Inflammatory macrophage treated with lipopolysaccharide for 1 hour (primary cell): ENCODE measurements at regions not wholly inside any gene's neighbourhood (a gene's known extent, or its start where the extent isn't known, plus 50 kb on each side); places are given as distances from the start of the nearest gene placed in this dataset.
"Not testable (repeated sequence)": the region's sequence is repeated elsewhere in the genome, so short reads cannot be mapped to it uniquely, and the experiment has no call there.

ENCODE experiments used
- DNase-seq, 2 donors: peaks; one replicate each; pipeline ENCODE4 v3.0.0-alpha.2; 2020 to 2022

DNA sequence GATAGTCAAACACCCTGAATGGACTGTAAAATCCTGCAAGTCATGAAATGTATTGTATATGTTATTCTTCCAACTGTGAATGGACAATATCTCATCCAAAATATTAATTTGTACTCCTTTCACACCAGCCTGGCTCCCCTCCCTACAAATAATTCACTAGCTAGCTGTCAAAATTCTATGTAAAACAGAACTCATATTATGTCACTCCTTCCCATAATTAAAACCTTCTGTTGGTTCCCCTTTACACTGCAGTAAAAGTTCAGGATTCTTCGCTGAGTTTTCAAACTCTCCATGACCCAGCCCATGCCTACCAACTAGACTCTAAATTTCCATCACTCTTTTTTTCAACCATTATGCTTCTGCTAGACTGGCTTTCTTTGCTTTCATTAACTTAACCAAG, 857.1 kb downstream of the TAF11L14 start:
- no peak for DNase-seq

DNA sequence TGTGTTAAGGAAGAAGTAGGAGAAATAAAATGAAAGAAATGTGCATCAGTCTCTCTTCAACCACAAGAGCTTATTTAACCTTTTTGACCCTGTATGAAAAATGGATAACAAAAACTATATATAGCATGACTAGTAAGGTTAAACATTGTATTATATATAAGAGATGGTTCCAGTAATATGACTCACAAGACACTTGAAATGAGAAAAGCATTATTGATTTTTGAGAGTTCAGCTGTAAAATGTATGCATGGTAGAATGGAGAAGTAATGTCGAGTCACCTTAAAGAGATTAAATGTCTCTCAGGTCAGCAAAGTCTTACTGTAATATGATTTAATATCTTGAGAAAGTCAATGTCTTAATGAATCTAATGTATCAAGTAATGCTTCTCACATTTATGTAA, 860.9 kb downstream of the TAF11L14 start:
- DNase-seq: no peak

DNA sequence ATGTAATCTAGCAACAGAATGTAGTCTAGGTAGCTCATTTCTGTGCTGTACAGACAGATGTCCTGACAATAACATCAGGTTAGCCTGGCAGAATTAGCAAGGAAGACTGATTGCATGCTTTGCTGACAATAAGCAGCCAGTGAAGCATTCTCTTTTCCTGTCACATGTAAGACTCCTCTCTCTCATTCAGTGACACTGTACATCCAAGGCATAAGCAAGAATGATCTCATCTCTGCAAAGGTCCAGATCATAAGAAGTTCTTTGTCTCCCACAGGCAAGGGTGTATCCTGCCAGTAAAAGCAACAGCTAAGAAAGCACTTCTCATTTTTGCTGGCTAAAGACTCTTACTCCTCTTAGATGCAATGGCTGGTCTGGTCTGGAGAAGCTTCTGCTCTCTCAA, 861.8 kb downstream of the TAF11L14 start:
- no peak for DNase-seq

DNA sequence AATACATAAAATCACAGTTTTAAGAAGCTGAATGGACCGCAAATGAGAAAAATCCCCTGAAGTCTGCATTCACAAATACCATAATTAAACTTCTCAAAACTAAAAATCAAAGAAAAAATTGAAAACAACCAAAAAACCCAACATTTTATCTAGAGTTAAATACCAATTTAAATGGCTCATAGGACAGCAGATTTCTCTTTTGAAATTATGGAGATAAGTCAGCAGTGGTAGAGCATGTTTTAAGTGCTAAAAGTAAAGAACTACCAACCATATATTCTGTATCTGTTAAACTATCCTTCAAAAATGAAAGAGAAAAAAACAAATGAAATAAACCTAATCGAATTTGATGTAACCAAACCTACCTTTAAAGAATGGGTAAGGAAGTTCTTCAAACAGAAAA, 862.8 kb downstream of the TAF11L14 start:
- no peak for DNase-seq

DNA sequence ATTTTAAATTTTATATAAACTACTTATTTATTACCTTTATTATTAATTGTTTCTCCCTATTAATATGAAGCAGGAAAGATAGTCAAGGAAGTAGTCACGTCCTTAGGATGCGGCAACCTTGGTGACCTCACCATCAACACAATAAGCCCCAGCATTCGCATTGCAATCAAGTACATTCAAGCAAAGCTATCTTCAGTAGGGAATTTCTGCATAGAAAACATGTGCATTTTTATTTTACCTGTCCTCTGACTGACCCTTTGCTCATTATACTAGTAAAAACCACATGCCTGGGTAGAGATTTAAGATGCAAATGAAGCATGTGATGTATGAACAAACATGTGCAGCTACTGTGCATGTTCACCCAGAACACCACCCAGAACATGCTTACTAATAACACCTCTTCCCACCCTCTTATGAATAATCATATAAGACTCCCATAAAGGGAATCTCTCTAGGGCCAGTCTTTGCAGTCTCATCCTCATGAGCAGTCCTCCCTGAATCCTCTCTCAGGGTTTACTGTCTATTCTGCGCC, 869.6 kb downstream of the TAF11L14 start:
- DNase-seq: no peak

DNA sequence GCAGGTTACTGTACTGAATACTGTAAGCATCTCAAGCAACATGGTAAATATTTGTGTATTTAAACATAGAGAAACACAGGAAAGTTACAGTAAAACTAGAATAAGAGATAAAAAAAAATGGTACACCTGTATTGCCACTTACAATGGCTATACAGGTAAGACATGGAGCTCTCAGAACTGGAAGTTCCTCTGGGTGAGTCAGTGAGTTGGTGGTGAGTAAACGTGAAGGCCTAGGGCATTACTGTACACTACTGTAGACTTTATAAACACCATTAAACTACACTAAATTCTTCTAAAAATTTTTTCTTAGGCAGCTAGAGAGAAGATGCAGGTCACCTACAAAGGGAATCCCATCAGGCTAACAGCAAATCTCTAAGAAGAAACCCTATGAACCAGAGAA, 872.9 kb downstream of the TAF11L14 start:
- DNase-seq: no peak

DNA sequence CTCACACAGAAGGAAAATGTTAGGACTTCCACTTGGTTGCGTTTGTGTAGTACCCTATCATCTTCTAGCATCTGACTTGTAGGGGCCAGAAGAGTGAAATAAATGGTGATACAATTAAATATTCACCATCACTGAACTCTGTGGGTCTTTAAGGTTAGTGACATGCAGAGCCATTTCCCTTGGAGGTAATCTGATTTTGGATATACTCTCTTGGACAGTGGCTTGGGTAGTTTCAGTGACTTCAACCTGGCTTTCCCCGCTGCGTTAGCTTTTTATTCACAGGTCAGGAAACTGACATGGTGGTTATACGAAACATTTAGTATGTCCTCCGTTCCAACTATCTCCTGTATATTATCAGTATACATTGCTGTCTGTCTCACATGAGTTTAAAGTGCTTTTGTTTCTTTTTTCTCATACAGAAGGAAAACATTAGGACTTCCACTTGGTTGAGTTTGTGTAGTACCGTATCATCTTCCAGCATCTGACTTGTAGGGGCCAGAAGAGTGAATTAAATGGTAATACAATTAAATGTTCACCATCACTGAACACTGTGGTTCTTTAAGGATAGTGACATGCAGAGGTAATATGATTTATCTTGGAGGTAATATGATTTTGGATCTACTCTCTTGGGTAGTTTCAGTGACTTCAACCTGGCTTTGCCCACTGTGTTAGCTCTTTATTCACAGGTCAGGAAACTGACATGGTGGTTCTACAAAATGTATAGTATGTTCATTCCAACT, 883.6 kb downstream of the TAF11L14 start:
- no peak for DNase-seq

DNA sequence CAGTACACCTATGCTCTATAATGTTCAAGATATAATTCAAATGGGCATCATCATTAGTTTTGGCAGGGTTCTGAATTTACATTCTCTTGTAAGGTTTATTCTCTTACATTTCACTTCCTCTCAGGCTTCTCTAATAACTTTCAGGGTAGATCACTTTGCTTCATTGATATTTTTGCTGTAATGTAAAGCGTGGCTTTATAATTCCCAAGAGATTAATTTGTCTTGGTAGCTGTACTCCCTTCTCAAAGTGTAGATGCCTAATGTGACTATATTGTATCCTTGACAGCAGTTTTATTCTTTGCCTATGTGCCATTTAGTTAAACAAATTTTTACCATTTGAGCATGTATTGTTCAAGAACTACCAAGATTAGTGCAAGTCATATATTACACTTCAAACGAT, 889.1 kb downstream of the TAF11L14 start:
- DNase-seq: no peak

DNA sequence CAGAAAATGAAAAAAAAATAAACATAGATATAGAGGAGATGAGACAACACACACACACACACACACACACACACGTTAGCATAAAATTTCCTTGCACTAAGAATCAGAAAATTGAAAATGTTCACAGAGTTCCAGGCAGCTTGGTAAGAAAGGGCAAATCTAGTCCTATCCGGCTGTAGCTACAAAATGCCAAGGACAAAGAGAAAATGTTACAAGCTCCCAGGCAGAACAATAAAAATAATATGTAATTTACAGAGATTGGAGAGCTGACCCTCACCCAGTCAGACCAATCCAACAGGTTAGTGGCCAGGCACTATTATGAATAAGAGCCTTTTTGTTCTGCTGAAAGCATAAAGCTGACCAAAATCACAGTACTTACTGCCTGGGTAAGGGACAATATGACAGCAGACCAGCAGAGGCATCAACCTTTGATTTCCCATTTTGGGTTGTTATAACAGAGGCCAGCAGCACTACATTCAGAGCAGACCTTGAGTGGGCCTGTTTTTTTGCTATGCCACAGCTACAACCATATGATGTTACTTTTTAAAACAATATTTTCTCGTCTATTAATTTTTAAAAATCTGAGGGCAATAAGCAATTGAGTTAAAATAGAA, 892.6 kb downstream of the TAF11L14 start:
- no peak for DNase-seq

DNA sequence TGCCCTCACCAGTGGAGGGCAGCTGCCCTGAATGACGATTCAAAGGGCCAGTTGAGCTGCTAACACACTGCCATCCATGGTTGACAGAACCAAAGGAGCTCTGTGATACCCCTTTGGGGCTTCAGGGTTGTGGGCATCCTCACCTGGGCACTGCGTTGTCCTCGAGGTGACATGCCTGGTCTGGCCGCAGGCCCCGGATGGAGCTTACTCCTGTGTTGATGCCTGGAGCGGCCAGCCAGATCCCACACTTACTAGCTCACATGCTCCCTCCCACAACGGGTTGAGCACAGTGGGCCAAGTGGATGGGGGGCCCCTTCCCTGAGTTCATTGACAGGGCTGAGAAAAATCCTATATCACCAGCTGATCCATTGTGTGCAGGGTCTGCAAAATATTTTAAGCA, 898.9 kb downstream of the TAF11L14 start:
- DNase-seq: no peak

DNA sequence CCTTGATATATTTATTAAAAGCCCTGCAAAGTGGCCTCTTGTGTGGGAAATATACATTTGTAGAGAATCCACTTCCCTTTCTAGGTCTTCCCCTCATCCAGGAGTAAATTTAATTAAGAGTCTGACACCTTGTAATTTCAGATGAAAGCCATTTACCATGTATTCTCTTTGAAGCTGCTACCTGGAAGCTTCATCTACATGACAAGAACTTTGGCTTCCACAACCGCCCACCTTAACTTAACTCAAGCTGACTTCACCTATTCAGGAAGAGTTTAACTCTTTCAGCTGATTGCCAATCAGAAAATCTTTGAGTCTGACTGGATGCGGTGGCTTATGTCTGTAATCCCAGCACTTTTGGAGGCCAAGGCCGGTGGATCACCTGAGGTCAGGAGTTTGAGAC, 899.9 kb downstream of the TAF11L14 start:
- DNase-seq: no peak

DNA sequence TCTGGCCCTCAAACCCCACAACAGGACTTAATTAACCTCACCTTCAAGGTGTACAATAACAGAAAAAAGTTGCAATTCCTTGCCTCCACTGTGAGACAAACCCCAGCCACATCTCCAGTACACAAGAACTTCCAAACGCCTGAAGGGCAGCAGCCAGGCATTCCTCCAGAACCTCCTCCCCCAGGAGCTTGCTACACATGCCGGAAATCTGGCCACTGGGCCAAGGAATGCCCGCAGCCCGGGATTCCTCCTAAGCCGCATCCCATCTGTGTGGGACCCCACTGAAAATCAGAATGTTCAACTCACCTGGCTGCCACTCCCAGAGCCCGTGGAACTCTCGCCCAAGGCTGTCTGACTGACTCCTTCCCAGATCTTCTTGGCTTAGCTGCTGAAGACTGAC, 901.5 kb downstream of the TAF11L14 start:
- DNase-seq: not testable (repeated sequence)

DNA sequence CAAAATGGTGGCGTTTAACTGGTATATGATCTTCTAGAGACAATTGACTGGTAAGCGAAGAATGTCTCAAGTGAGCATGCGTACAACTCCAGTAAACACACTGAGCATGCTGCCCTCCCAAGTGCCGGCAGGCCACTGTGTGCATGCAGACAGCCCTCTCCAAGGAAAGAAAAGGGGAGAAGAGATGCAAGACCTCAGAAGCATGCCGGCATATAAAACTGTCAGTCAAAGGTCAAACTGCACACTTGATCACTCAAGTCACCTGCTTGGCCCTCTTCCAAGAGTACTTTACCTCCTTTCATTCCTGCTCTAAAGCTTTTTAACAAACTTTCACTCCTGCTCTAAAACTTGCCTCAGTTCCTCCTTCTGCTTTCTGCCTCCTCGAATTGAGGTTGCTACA, 910.2 kb downstream of the TAF11L14 start:
- no peak for DNase-seq

DNA sequence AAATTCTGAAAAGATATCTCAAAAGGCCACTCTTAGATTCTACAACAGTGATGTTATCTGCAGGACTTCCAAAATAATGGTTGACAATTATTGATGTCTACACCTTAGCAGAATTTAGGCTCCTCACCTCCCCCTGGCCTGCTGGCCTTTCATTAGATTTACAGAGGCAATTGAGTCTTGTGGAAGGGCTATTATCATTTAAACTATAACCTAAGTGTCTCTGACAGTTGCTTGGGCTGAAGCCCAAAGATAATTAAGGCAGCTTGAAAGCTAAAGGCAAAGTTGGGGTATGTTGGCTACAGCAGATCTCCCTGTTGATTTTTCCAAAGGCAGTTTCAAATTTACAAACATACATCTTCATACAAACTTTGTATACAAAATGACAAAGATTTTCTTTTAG, 912.3 kb downstream of the TAF11L14 start:
- DNase-seq: no peak

DNA sequence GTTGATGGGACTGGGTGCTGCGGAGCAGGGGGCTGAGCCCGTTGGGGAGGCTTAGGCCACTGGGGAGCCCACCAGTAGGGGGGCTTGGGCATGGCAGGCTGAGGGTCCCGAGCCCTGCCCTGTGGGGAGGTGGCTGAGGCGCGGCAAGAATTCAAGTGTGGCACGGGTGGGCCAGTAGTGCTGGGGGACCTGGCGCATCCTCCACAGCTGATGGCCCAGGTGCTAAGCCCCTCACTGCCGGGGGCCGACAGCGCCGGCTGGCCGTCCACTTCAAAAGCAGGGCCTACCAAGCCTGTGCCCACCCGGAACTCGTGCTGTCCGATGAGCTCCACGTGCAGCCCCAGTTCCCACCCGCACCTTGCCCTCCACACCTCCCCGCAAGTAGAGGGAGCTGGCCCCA, 917.5 kb downstream of the TAF11L14 start:
- DNase-seq: no peak

DNA sequence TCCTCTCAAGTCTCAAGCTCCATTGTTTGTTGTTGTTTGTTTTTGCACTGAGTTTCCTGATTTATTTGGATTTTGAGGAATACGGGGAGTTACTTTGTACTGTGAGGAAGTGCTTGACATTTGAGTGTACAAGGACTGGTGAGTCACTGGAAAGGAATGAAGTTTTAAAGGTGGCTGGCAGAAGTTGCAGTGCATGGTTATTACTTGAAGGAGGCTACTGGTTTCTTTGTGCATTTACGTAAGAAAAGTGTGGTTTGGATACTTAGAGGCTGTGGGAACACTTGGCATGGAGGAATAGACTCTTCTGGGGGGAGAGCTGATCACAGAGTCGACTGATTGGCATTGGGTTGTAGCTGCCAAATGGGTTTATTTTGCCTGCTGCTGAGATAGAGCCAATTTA, 919.0 kb downstream of the TAF11L14 start:
- no peak for DNase-seq

DNA sequence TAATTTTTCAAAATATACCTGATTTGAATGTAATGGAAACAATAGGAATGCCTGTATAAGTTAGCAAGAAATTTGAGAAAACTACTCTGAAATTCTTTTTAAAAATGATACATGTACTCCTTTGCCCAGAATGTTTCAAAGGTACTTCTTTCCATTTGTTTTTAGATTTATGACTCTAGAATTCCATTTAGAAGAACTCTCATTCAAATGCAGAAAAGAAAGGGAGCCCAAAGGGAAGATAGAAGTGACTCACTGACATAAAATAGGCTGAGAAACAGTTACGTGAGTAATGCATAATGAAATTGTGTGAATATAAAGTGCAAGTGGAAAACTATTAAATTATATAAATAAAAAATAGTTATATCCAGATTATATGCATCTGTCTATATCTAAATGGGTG, 926.3 kb downstream of the TAF11L14 start:
- no peak for DNase-seq

DNA sequence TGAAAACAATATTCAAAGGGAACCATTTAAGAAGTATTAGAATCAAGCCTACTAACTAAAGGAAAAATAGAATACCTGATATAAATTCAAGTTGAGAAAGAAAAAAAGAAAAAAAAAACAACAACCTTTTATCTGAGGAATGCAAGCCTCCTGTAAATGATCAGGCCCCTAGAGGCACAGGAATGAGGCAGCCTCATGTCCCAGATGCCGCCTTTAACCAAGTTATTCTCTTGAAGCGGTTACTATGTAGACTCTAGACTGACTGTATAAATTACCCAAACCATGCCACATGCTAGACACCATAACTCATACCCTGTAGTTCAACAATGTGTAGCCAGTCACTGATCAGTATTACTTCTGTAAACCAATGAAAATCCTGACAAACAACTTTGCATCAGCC, 929.6 kb downstream of the TAF11L14 start:
- no peak for DNase-seq

DNA sequence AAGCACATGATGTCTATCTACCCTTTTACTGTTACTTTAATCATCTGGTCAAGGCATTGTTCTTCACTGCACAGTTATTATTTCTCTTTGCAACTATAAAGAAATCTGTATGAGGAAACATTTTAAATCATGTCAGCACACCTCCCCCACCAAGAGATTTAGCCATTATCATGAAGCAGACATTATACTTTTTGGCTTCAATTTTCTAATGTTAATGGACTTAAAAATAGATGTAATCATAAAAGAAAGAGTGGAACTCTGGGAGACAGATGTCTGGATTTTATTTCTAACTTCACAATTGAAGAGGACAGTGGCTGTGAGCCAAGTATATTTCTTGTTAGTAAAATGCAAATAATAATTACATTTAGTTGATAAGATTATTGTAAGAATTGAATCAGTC, 932.4 kb downstream of the TAF11L14 start:
- no peak for DNase-seq

DNA sequence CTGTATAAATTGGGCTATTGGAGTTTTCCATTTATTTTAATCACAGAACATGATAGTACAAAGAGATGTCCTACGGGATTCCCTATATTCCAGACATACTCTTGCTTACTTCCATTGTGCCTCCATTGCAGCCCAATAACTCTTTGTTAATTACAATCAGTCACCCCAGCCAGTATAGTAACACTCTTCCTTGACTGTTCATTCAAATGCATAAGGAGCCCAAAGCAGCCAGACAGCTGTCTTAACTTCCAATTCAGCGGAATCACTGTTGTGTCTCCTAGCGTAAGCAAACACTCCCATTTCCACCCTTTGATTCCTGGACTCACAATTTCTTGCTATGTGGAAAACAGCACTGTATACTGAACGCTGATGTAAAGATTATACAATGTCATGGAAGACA, 942.3 kb downstream of the TAF11L14 start:
- no peak for DNase-seq

DNA sequence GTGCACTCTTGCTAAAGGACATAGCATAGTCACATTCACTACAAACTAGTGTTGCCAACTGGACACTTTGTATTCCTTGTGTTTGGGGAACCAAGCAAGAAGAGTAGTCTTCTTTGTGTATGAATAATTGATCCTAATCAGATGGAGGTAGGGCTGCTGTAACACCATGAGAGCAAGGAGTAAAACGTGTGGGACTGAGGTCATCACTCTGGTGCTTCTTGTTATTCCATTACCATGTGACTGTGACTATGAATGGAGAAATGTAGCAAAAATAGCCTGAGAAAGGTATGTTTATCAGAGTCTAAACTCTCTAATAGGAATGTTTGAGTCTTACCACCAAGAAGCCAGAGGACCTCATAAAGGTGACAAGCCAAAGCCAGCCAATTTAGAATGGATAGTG, 966.9 kb downstream of the TAF11L14 start:
- no peak for DNase-seq

DNA sequence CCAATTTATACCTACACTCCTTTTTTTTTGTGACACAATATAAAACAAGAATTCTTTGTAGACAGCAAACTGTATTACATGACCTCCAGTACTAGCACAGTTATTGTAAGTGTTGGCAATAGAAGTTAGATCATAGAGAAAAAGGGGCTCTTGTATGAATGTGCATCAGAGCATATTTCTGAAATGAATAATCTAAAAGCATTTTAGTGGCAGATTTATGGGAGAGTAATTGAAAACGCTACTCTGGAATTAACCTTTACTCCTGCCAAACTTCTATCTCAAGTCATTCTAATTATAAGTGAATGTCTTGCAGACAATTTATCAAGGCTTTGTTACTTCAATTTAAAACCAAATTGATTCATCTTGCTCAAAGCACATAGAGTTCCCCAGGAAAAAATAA, 968.1 kb downstream of the TAF11L14 start:
- DNase-seq: no peak

DNA sequence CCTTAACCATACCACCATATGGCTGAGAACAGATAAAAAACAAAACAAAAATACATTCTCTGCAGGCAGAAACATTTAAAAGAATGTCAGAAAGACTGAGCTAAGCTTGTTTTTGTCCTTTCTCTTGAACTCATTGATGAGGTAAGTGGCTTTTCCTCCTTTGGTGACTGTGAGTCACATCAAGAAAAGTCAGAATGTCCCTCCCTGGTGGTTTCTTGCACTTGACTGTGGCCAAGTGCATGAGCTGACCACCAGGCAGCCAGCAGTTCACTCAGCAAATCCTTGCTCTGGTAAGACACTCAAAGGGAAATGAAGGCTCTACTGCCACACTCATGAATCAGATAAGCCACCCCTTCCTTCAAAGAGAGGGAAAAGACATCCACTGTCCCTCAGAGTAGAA, 970.9 kb downstream of the TAF11L14 start:
- DNase-seq: no peak

DNA sequence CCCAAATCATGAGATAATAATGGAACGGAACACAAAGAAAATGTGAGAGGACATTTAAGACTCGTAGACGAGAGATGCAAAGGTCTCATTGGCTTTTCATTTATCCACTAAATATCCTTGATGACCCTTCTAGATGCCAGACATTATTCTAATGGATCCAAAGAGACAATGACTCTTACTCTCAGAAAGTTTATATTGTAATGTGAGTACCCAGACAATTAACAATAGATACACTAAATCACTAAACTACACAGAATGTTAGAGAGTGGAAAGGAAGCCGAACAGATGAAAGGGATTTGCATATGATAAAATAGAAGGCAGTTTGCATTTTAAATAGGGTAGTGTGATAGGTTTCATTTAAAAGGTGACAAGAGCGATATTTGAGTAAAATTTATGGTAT, 973.3 kb downstream of the TAF11L14 start:
- DNase-seq: no peak

DNA sequence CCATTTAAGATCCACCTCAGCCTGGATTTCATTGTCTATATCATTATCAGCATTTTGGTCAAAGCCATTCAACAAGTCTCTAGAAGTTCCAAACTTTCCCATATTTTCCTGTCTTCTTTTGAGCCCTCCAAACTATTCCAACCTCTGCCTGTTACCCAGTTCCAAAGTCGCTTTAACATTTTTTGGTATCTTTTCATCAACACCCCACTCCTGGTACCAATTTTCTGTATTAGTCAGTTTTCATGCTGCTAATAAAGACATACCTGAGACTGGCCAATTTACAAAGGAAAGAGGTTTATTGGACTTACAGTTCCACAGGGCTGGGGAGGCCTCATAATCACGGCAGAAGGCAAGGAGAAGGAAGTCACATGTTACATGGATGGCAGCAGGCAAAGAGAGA, 982.9 kb downstream of the TAF11L14 start:
- not testable (repeated sequence) for DNase-seq
